Astrocyte (in vitro differentiated cells and primary cell): ENCODE measurements at regions not wholly inside any gene's neighbourhood (a gene's known extent, or its start where the extent isn't known, plus 50 kb on each side); places are given as distances from the start of the nearest gene placed in this dataset.
A peak's percentile ranks its signal among the peaks of the same experiment; 100 is the strongest.

Source experiments
- DNase-seq: peaks from one replicate; pipeline ENCODE4 v3.0.0-alpha.2; 2010; ENCODE audit warnings: low read depth
- FAIRE-seq: peaks from 2 replicates; lab custom pipeline; 2011; peaks lifted over from hg19 to GRCh38; lab: Jason Lieb, UNC
- H2AFZ ChIP-seq: 2 replicates; pipeline ENCODE4 v1.6.0; 2012; ENCODE audit warnings: low read depth, low read length, inconsistent platforms
- H3K27ac ChIP-seq: 2 replicates; pipeline ENCODE4 v1.5.1; 2011; ENCODE audit warnings: low read depth, low read length, inconsistent platforms
- H3K27me3 ChIP-seq: 2 replicates; pipeline ENCODE4 v1.6.0; 2011; ENCODE audit warnings: low read length, inconsistent platforms; ENCODE audit not compliant: insufficient read depth
- H3K36me3 ChIP-seq: 2 replicates; pipeline ENCODE4 v1.5.1; 2011; ENCODE audit warnings: low read length, inconsistent platforms; ENCODE audit not compliant: insufficient read depth
- H3K4me1 ChIP-seq: 2 replicates; pipeline ENCODE4 v1.5.1; 2011; ENCODE audit warnings: low read length, inconsistent platforms; ENCODE audit not compliant: insufficient read depth
- H3K4me2 ChIP-seq: 2 replicates; pipeline ENCODE4 v1.6.0; 2012; ENCODE audit warnings: low read length, inconsistent platforms
- H3K4me3 ChIP-seq: 2 replicates; pipeline ENCODE4 v1.5.1; 2011; ENCODE audit warnings: low read depth, mild to moderate bottlenecking, low read length, inconsistent platforms; ENCODE audit not compliant: insufficient read depth
- H3K79me2 ChIP-seq: 2 replicates; pipeline ENCODE4 v1.6.0; 2012; ENCODE audit warnings: mild to moderate bottlenecking, low read length, inconsistent platforms; ENCODE audit not compliant: insufficient read depth
- H3K9ac ChIP-seq: 2 replicates; pipeline ENCODE4 v1.6.0; 2012; ENCODE audit warnings: mild to moderate bottlenecking, low read length, inconsistent platforms
- H3K9me3 ChIP-seq: 2 replicates; pipeline ENCODE4 v1.5.1; 2012; ENCODE audit warnings: low read depth, mild to moderate bottlenecking, low read length, inconsistent platforms; ENCODE audit not compliant: insufficient read depth
- H4K20me1 ChIP-seq: 2 replicates; pipeline ENCODE4 v1.6.0; 2012; ENCODE audit warnings: low read length, inconsistent platforms; ENCODE audit not compliant: insufficient read depth
- H3K27ac Mint-ChIP-seq: one replicate; pipeline ENCODE4 v1.8.0; 2021; ENCODE audit warnings: mild to moderate bottlenecking, mixed read lengths; ENCODE audit not compliant: unreplicated experiment
- H3K27me3 Mint-ChIP-seq: one replicate; pipeline ENCODE4 v1.8.0; 2021; ENCODE audit warnings: low read depth, mixed read lengths; ENCODE audit not compliant: unreplicated experiment
- H3K36me3 Mint-ChIP-seq: one replicate; pipeline ENCODE4 v1.8.0; 2021; ENCODE audit warnings: low read depth, mixed read lengths; ENCODE audit not compliant: unreplicated experiment
- H3K4me1 Mint-ChIP-seq: one replicate; pipeline ENCODE4 v1.8.0; 2021; ENCODE audit warnings: low read depth, mixed read lengths; ENCODE audit not compliant: unreplicated experiment
- H3K4me3 Mint-ChIP-seq: one replicate; pipeline ENCODE4 v1.8.0; 2021; ENCODE audit warnings: mild to moderate bottlenecking, moderate library complexity, mixed read lengths; ENCODE audit not compliant: unreplicated experiment
- H3K9me3 Mint-ChIP-seq: one replicate; pipeline ENCODE4 v1.8.0; 2021; ENCODE audit warnings: mild to moderate bottlenecking, mixed read lengths; ENCODE audit not compliant: unreplicated experiment
- CTCF ChIP-seq: IDR thresholded peaks from 2 replicates; pipeline ENCODE4 v1.5.1; 2011; ENCODE audit warnings: low read depth, mild to moderate bottlenecking, inconsistent platforms, low read length, moderate library complexity; ENCODE audit not compliant: insufficient read depth
- EZH2 ChIP-seq: IDR thresholded peaks from 2 replicates; pipeline ENCODE4 v1.6.1; 2012; ENCODE audit warnings: mild to moderate bottlenecking, low read length, inconsistent platforms; ENCODE audit not compliant: insufficient read depth

- no peaks in the 10 kb centered on the region for H3K4me1 ChIP-seq
- H3K4me3 ChIP-seq, result no peak overlapping the region
- Mint-ChIP-seq H3K9me3 (peaks cover 4% of the 10 kb centered on the region), H3K36me3 (no peaks in the 10 kb centered on the region), H3K27me3 (peaks cover 17% of the 10 kb centered on the region), H3K4me3 (no peak overlapping the region), H3K27ac (no peak overlapping the region), H3K4me1 (peaks cover 12% of the 10 kb centered on the region)
- H3K27ac ChIP-seq, result no peak overlapping the region
- H3K9me3 ChIP-seq, result no peaks in the 10 kb centered on the region
- H2AFZ ChIP-seq, result no peak overlapping the region
- no peak for DNase-seq
- no peaks in the 10 kb centered on the region for H4K20me1 ChIP-seq
- no peak overlapping the region for H3K4me2 ChIP-seq
- H3K9ac ChIP-seq, result no peak overlapping the region
- no peak for FAIRE-seq
- H3K27me3 ChIP-seq, result no peaks in the 10 kb centered on the region
- no peaks in the 10 kb centered on the region for H3K79me2 ChIP-seq
- TF ChIP-seq EZH2, result no peak
- no peak for TF ChIP-seq CTCF
- no peaks in the 10 kb centered on the region for H3K36me3 ChIP-seq
Measured at GRCh38 chr1:177338376-177338775, 167.6 kb downstream of the BRINP2 start.

DNA sequence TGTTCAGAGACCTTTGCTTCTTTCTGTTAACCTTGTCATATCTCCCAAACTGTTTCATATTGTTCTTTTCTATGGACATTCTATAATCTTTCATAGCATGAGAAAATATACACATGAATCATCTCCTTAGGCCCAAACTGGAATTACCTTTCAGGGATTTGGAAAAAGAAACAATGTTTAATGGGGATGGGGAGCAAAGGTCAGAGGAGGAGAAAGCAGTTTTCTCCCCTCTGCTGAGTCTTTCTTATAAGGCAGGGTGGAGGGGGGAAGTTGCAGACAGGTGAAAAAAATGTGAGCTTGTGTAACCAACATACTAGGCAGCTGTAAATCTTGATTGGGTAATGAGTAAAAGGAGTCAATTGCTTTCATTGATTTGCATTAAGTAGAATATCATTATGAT lies 164.1 kb downstream of the BRINP2 start:
- TF ChIP-seq CTCF, result no peak
- no peak for TF ChIP-seq EZH2
- Mint-ChIP-seq H3K36me3 (no peaks in the 10 kb centered on the region), H3K27me3 (peaks cover 4% of the 10 kb centered on the region), H3K9me3 (no peaks in the 10 kb centered on the region), H3K27ac (no peak overlapping the region), H3K4me3 (no peak overlapping the region), H3K4me1 (peaks cover 12% of the 10 kb centered on the region)
- no peaks in the 10 kb centered on the region for H3K9me3 ChIP-seq
- H3K4me1 ChIP-seq, result no peaks in the 10 kb centered on the region
- no peaks in the 10 kb centered on the region for H4K20me1 ChIP-seq
- no peaks in the 10 kb centered on the region for H3K79me2 ChIP-seq
- no peak overlapping the region for H3K27ac ChIP-seq
- H3K9ac ChIP-seq, result no peak overlapping the region
- DNase-seq, result no peak
- H3K27me3 ChIP-seq, result no peaks in the 10 kb centered on the region
- H2AFZ ChIP-seq, result no peak overlapping the region
- H3K4me2 ChIP-seq, result no peak overlapping the region
- no peaks in the 10 kb centered on the region for H3K36me3 ChIP-seq
- no peak for FAIRE-seq
- H3K4me3 ChIP-seq, result no peak overlapping the region

DNA sequence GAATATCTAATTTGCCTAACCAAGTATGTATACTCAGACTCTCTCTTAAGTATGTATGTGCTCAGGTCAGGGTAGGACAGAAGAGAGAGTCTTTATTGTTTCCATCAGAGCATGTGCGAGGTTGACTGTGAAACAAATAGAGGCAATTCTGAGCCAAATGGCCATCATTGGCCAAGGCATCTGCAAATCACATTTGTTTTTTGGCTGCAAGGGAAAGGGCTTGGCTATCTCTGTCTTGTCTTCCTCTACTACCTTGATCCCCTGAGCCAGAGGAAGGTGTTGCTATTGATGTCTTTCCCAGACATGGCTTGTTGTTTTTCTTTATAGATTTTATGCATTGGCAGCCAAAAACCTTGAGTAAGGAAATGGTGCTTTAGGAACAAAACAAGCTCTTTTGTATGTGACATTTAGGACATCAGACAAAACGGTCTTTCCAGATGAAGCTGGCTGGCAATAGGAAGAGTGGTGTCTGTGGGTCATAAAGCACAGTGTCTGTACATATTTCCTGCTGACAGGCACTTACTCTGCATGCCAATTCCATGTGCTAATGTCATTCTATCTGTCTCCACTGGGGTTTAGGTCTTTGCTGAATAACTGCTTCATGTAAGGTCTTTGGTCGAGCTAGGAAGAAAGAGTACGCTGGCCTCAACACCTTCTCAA lies 163.3 kb downstream of the BRINP2 start:
- Histone ChIP-seq H3K4me2 (no peak overlapping the region), H2AFZ (no peak overlapping the region), H3K4me1 (no peaks in the 10 kb centered on the region), H3K27ac (no peak overlapping the region), H3K4me3 (no peak overlapping the region), H3K79me2 (no peaks in the 10 kb centered on the region), H3K9me3 (no peaks in the 10 kb centered on the region), H3K9ac (no peak overlapping the region), H4K20me1 (no peaks in the 10 kb centered on the region), H3K27me3 (no peaks in the 10 kb centered on the region), H3K36me3 (no peaks in the 10 kb centered on the region)
- H3K4me1 Mint-ChIP-seq, result peaks cover 12% of the 10 kb centered on the region
- H3K27me3 Mint-ChIP-seq, result peaks cover 4% of the 10 kb centered on the region
- DNase-seq (no peak), FAIRE-seq (no peak)
- no peak overlapping the region for H3K4me3 Mint-ChIP-seq
- no peak overlapping the region for H3K27ac Mint-ChIP-seq
- TF ChIP-seq CTCF (peak; percentile 16), EZH2 (no peak)
- no peaks in the 10 kb centered on the region for H3K9me3 Mint-ChIP-seq
- H3K36me3 Mint-ChIP-seq, result no peaks in the 10 kb centered on the region
